ENCODE measurements at regions not wholly inside any gene's neighbourhood (a gene's known extent, or its start where the extent isn't known, plus 50 kb on each side); places are given as distances from the start of the nearest gene placed in this dataset.
"Not testable (repeated sequence)": the region's sequence is repeated elsewhere in the genome, so short reads cannot be mapped to it uniquely, and the experiment has no call there.

GRCh38 chr6:115131709-115132490 is 789.1 kb upstream of the HS3ST5 start:
- DNase-seq (ENCODE audit: low read depth in 4 of 4, low spot score in 3 of 4): no peak

GRCh38 chr6:115121513-115121912 is 778.7 kb upstream of the HS3ST5 start:
- DNase-seq (ENCODE audit: low read depth in 4 of 4, low spot score in 3 of 4): not testable (repeated sequence)

GRCh38 chr6:115120391-115120790 is 777.6 kb upstream of the HS3ST5 start:
- DNase-seq (ENCODE audit: low read depth in 4 of 4, low spot score in 3 of 4): no peak

DNA sequence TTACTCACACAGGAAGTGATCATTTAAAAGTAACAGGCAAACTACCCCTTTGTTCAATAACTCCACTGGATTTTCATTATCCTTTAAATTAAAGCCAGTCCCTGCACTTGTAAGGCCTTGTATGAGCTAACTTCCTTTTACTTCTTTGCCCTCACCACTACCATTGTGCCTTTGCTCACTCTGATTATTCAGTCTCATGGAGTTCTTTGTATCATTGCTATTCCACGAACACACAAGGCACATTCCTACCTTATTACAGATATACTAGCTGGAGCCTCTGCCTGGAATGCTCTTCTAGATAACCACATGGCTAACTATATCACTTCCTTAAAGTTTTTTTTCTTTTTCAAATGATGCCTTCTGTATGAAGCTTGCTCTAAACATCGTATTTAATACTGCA is 748.6 kb upstream of the HS3ST5 start:
- no peak for DNase-seq (ENCODE audit: low read depth in 4 of 4, low spot score in 3 of 4)

- no peak for DNase-seq (ENCODE audit: low read depth in 4 of 4, low spot score in 3 of 4)
Measured at GRCh38 chr6:115078555-115078954, 735.7 kb upstream of the HS3ST5 start.

- DNase-seq (ENCODE audit: low read depth in 4 of 4, low spot score in 3 of 4): no peak
Measured at GRCh38 chr6:115071962-115072361, 729.1 kb upstream of the HS3ST5 start.

DNA sequence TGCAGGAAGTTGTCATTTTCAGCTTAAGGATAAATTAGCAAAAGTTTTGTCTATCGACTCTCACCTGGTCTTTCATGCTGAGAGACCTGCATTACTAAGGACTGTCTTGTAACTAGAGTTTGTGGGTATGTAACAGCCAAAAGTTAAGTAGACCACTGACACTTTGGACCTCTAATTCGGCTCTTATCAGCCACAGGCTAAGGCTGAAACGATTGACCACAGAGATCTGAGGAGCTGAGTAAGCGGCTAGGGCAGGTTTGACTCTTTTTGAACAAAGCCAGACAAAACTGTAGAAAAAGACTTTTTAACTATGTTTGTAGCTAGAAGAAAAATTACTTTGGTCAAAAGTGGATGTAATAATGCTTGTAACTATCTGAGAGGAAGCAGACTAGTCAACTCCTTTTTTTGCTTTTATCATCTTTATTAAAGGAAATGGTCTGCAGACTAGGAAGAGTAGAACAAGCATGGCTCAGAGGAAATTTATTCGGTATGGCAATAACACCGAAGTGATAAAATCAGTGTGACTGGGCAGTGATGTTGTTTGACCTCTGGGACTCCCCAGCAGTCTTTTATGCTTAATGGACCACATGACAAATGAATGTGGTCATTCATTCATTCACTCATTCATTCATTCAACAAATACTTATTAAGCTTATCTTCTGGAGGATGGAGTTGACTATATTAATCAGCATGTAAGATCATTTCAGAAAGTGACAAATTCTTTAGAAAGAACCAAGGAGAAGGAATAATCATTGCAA is 725.0 kb upstream of the HS3ST5 start:
- DNase-seq (ENCODE audit: low read depth in 4 of 4, low spot score in 3 of 4): no peak

- DNase-seq (ENCODE audit: low read depth in 4 of 4, low spot score in 3 of 4): no peak
Measured at GRCh38 chr6:115064680-115065079, 721.9 kb upstream of the HS3ST5 start.

GRCh38 chr6:115060581-115060980 is 717.8 kb upstream of the HS3ST5 start:
- DNase-seq (ENCODE audit: low read depth in 4 of 4, low spot score in 3 of 4): no peak

- DNase-seq (ENCODE audit: low read depth in 4 of 4, low spot score in 3 of 4): no peak
Measured at GRCh38 chr6:115058414-115059211, 715.8 kb upstream of the HS3ST5 start.

- no peak for DNase-seq (ENCODE audit: low read depth in 4 of 4, low spot score in 3 of 4)
Measured at GRCh38 chr6:115055579-115055978, 712.8 kb upstream of the HS3ST5 start.

DNA sequence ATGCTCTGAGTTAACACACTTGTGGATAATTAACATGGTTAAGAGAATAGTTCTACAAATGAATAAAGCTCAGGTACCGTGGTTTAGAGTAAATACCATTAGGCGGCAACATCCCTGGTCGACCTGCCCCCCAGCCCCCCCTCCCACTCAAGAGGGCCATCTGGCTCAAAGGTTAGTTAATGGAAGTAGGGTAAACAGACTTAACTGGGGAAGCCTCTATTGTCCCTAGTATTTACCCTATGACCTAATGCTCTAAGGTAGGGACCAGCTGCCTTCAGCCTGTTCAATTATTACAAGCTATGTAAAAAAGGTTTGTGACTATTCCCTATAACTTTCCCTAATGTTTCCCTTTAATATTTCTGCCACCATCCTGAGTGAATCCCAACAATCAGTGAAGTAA is 711.4 kb upstream of the HS3ST5 start:
- not testable (repeated sequence) for DNase-seq (ENCODE audit: low read depth in 4 of 4, low spot score in 3 of 4)

GRCh38 chr6:115053169-115053860 is 710.5 kb upstream of the HS3ST5 start:
- no peak for DNase-seq (ENCODE audit: low read depth in 4 of 4, low spot score in 3 of 4)

DNA sequence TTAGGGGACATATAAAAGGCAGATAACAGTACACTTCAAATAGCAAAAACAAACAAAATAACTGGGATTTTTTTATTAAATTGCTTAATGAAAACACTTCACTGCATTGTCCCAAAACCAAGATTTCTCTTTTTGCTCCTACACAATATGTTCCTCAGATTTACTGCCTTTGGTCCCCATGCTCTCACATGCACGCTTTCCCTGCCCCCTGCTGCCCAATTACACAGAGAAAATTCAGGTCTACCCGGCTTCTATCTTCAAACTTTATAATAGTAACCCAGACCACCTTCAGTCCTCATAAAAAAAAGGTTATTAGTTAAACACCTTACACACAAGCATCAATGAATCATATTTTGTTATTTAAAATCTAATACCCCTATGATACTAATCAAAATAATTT is 673.8 kb upstream of the HS3ST5 start:
- no peak for DNase-seq (ENCODE audit: low read depth in 4 of 4, low spot score in 3 of 4)

DNA sequence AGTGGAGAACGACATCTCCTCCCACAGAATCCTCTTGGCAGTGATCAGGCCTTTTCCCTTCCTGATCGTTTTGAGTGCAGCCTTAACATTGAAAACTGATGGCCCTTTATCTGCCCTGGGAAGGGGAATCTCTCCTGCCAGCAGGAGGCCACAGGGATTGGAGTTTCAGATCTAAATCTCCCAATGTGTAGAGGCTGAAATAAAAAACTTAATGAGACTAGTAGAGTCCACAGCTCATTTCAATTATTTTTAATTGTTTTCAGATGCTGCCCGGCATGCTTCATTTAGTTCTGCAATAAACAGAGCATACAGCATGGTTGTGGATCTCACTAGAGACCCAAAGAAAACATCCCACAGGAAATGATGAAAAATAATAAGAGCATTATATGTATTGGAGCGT is 662.2 kb upstream of the HS3ST5 start:
- DNase-seq (ENCODE audit: low read depth in 4 of 4, low spot score in 3 of 4): no peak

GRCh38 chr6:115004204-115004603 is 661.4 kb upstream of the HS3ST5 start:
- no peak for DNase-seq (ENCODE audit: low read depth in 4 of 4, low spot score in 3 of 4)

- no peak for DNase-seq (ENCODE audit: low read depth in 4 of 4, low spot score in 3 of 4)
Measured at GRCh38 chr6:115001731-115002350, 659.0 kb upstream of the HS3ST5 start.

GRCh38 chr6:115000736-115001135 is 657.9 kb upstream of the HS3ST5 start:
- DNase-seq (ENCODE audit: low read depth in 4 of 4, low spot score in 3 of 4): no peak

- no peak for DNase-seq (ENCODE audit: low read depth in 4 of 4, low spot score in 3 of 4)
Measured at GRCh38 chr6:114998492-114998891, 655.7 kb upstream of the HS3ST5 start.

GRCh38 chr6:114997813-114998292 is 655.0 kb upstream of the HS3ST5 start:
- DNase-seq (ENCODE audit: low read depth in 4 of 4, low spot score in 3 of 4): no peak

Data from left renal pelvis (tissue), 4 donors.